Sigmoid colon (tissue), 6 donors: ENCODE measurements at regions not wholly inside any gene's neighbourhood (a gene's known extent, or its start where the extent isn't known, plus 50 kb on each side); places are given as distances from the start of the nearest gene placed in this dataset.
"Not testable (repeated sequence)": the region's sequence is repeated elsewhere in the genome, so short reads cannot be mapped to it uniquely, and the experiment has no call there.

Experiments
- DNase-seq: peaks from one replicate; pipeline ENCODE4 v3.0.0-alpha.2; 2019
- H3K27ac ChIP-seq, 4 donors: fragments of 200-600 bp; sonication (generic); one replicate each; pipeline ENCODE4 v1.5.1; 2016 to 2019; ENCODE audit warnings: mild to moderate bottlenecking in 1 of 4
- H3K27me3 ChIP-seq, 3 donors: fragments of 200-600 bp; sonication (generic); one replicate each; pipeline ENCODE4 v1.5.1; 2019; ENCODE audit warnings: mild to moderate bottlenecking in 1 of 3
- H3K36me3 ChIP-seq, 4 donors: fragments of 200-600 bp; sonication (generic); one replicate each; pipeline ENCODE4 v1.5.1; 2016 to 2019
- H3K4me1 ChIP-seq, 4 donors: fragments of 200-600 bp; sonication (generic); one replicate each; pipeline ENCODE4 v1.5.1; 2017 to 2019
- H3K4me3 ChIP-seq, 4 donors: fragments of 200-600 bp; sonication (generic); one replicate each; pipeline ENCODE4 v1.5.1; 2017 to 2019; ENCODE audit warnings: mild to moderate bottlenecking in 2 of 4, moderate library complexity in 1 of 4
- H3K9me3 ChIP-seq, 4 donors: fragments of 200-600 bp in 3 of 4; sonication (generic) in 3 of 4; one replicate each; pipeline versions ENCODE4 v1.5.1 to v1.6.1; 2013 to 2019
- EP300 ChIP-seq, 4 donors: sonication (generic); formaldehyde crosslinking; IDR thresholded peaks; one replicate each; pipeline ENCODE4 v1.6.1; 2017; ENCODE audit warnings: antibody characterized with exemption in 4 of 4
- POLR2A ChIP-seq, 2 donors: fragments of 450-650 bp; IDR thresholded peaks; one replicate each; pipeline ENCODE4 v1.6.1; 2016; ENCODE audit warnings: antibody characterized with exemption in 2 of 2, mild to moderate bottlenecking in 2 of 2, moderate library complexity in 2 of 2
- POLR2AphosphoS5 ChIP-seq, 4 donors: sonication (generic); formaldehyde crosslinking; IDR thresholded peaks; one replicate each; pipeline ENCODE4 v1.6.1; 2017; ENCODE audit warnings: antibody characterized with exemption in 4 of 4
- WGBS, 2 donors: extraction: QIAGEN DNeasy Blood & Tissue Kit; methylation state at CpG; one replicate each; pipeline ENCODE4 v1.1.7; 2013; 5-methylcytosine and 5-hydroxymethylcytosine counted together
- intact Hi-C: fragments of 100-400 bp; cut with DNase I; formaldehyde crosslinking; loops from one replicate; pipeline ENCODE4 v1.15.1; 2023
- donor health status: healthy with polysubstance abuse.
- donor health status: healthy.

GRCh38 chr16:88261814-88262605, 120.7 kb upstream of the ZNF469 start:
- intact Hi-C loops = loop anchor here (10.0 kb wide), 1 partner anchor 317 kb away; no protein-coding TSS in a partner anchor

GRCh38 chr16:88262858-88263563, 119.7 kb upstream of the ZNF469 start:
- peaks cover 0 to 42% (median 40%) of the 10 kb centered on the region in 4 donors for H3K4me1 ChIP-seq
- H3K4me3 ChIP-seq, H3K27me3 ChIP-seq, H3K36me3 ChIP-seq, H3K9me3 ChIP-seq: not testable (repeated sequence)
- DNase-seq = peak; percentile 88
- peak overlapping the region; percentile 59 to 77 (median 60) for H3K27ac ChIP-seq
- TF ChIP-seq POLR2AphosphoS5 (IDR thresholded peaks at IDR 0.05) = peak in 2 of 4 donors; percentile 12 to 50
- intact Hi-C loops = loop anchor here (10.0 kb wide), 1 partner anchor 318 kb away; no protein-coding TSS in a partner anchor
- 51 to 55% methylated on average over 34 of the region's 34 CpGs for WGBS, 2 donors

More at GRCh38 chr16:88261814-88262605, 120.7 kb upstream of the ZNF469 start:
- not testable (repeated sequence) for H3K27me3 ChIP-seq, H3K36me3 ChIP-seq, H3K4me3 ChIP-seq, H3K9me3 ChIP-seq
- H3K27ac ChIP-seq = peak overlapping the region; percentile 59 to 77 (median 60)
- WGBS, 2 donors = 68 to 72% methylated on average over 18 of the region's 18 CpGs
- peak; percentile 64 for DNase-seq
- H3K4me1 ChIP-seq = peaks cover 0 to 42% (median 40%) of the 10 kb centered on the region in 4 donors

GRCh38 chr16:88263681-88264287, 119.0 kb upstream of the ZNF469 start:
- WGBS, 2 donors = 80 to 89% methylated on average over 13 to 17 of the region's 17 CpGs
- intact Hi-C loops = loop anchor here (10.0 kb wide), 1 partner anchor 319 kb away; no protein-coding TSS in a partner anchor

GRCh38 chr16:88264641-88265285, 118.0 kb upstream of the ZNF469 start:
- WGBS, 2 donors = 8 to 23% methylated on average over 30 of the region's 30 CpGs
- peak; percentile 99 for DNase-seq
- Histone ChIP-seq H3K4me1 (peaks cover 0 to 42% (median 40%) of the 10 kb centered on the region in 4 donors), H3K36me3 (no peaks in the 10 kb centered on the region), H3K27ac (peak overlapping the region in 3 of 4 donors; percentile 53 to 77 (median 64)), H3K4me3 (peak overlapping the region in 3 of 4 donors; percentile 17 to 25 (median 20)), H3K27me3 (no peaks in the 10 kb centered on the region), H3K9me3 (no peaks in the 10 kb centered on the region)
- intact Hi-C loops = loop anchor here (10.0 kb wide), 1 partner anchor 320 kb away; no protein-coding TSS in a partner anchor
- TF ChIP-seq POLR2AphosphoS5 (IDR thresholded peaks at IDR 0.05) (peak; percentile 42 to 86 (median 51)), POLR2A (IDR thresholded peaks at IDR 0.05) (no peak), EP300 (IDR thresholded peaks at IDR 0.05) (peak in 2 of 4 donors; percentile 6 to 73)

More at GRCh38 chr16:88263681-88264287, 119.0 kb upstream of the ZNF469 start:
- Histone ChIP-seq H3K27ac (peak overlapping the region; percentile 33 to 77 (median 60)), H3K4me1 (peaks cover 0 to 42% (median 40%) of the 10 kb centered on the region in 4 donors)
- not testable (repeated sequence) for H3K27me3 ChIP-seq, H3K9me3 ChIP-seq, H3K36me3 ChIP-seq, H3K4me3 ChIP-seq
- peak; percentile 69 for DNase-seq

- DNase-seq = not testable (repeated sequence)
- Histone ChIP-seq H3K4me3 (peak overlapping the region in 1 of 4 donors; percentile 17), H3K27ac (peak overlapping the region in 3 of 4 donors; percentile 45 to 77 (median 64))
Observed at GRCh38 chr16:88265286-88265938, 117.3 kb upstream of the ZNF469 start.

GRCh38 chr16:88266036-88266435, 116.7 kb upstream of the ZNF469 start:
- Histone ChIP-seq H3K27ac (peak overlapping the region in 1 of 4 donors; percentile 77), H3K4me1 (peaks cover 0 to 51% (median 48%) of the 10 kb centered on the region in 4 donors)
- 91 to 92% methylated on average over 12 of the region's 12 CpGs for WGBS, 2 donors
- H3K4me3 ChIP-seq, H3K36me3 ChIP-seq, H3K9me3 ChIP-seq, H3K27me3 ChIP-seq, DNase-seq: not testable (repeated sequence)
- intact Hi-C loops = loop anchor here (10.0 kb wide), 1 partner anchor 321 kb away; no protein-coding TSS in a partner anchor

More at GRCh38 chr16:88265286-88265938, 117.3 kb upstream of the ZNF469 start:
- peaks cover 0 to 46% (median 45%) of the 10 kb centered on the region in 4 donors for H3K4me1 ChIP-seq
- intact Hi-C loops = loop anchor here (10.0 kb wide), 1 partner anchor 321 kb away; no protein-coding TSS in a partner anchor
- H3K27me3 ChIP-seq, H3K36me3 ChIP-seq, H3K9me3 ChIP-seq: not testable (repeated sequence)
- 65 to 69% methylated on average over 22 of the region's 25 CpGs for WGBS, 2 donors

GRCh38 chr16:88266935-88267551, 115.7 kb upstream of the ZNF469 start:
- H3K36me3 ChIP-seq, H3K27ac ChIP-seq, H3K9me3 ChIP-seq, H3K27me3 ChIP-seq, H3K4me3 ChIP-seq: not testable (repeated sequence)
- H3K4me1 ChIP-seq = peaks cover 0 to 47% (median 43%) of the 10 kb centered on the region in 4 donors
- peak; percentile 61 for DNase-seq
- WGBS, 2 donors = 66 to 80% methylated on average over 31 of the region's 31 CpGs
- intact Hi-C loops = loop anchor here (10.0 kb wide), 1 partner anchor 322 kb away; no protein-coding TSS in a partner anchor

- H3K27ac ChIP-seq, H3K27me3 ChIP-seq, H3K4me3 ChIP-seq, H3K9me3 ChIP-seq, H3K36me3 ChIP-seq: not testable (repeated sequence)
- peaks cover 0 to 37% (median 33%) of the 10 kb centered on the region in 4 donors for H3K4me1 ChIP-seq
- intact Hi-C loops = loop anchor here (10.0 kb wide), 1 partner anchor 324 kb away; no protein-coding TSS in a partner anchor
- WGBS, 2 donors = 79% methylated on average over 20 of the region's 20 CpGs
- DNase-seq = peak; percentile 53
Observed at GRCh38 chr16:88268186-88268970, 114.4 kb upstream of the ZNF469 start.

DNA sequence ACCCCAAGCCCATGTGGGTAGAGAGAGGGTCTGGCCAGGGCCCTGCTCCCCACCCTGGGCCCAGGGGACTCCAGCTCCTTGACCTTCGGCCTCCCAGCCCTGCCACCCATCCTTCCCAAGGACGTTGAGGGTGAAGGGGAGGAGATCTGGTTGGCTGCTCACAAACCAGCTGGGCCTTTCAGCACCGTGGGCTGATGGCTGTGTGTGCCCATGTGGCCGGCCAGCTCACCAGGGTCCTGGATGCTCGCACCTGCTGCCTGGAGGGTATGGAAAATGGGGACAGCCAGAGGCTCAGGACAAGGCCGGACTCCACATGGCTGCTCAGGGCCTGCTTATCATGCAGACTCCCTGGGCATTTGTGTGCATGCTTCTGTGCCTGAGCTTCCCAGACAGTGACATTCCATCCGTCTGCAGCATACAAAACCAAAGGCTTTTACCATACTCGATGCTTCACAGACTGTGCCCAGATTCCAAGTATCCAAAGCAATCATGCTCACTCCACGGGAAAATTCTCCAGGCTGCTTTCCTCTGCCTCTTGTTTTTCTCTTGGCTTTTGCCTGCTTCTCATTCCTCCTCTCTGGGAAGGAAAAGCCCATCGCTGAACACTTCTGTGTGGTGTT, 112.5 kb upstream of the ZNF469 start:
- H3K27me3 ChIP-seq = not testable (repeated sequence)

More for the DNA sequence above, 112.5 kb upstream of the ZNF469 start:
- H3K4me1 ChIP-seq = peaks cover 0 to 19% (median 17%) of the 10 kb centered on the region in 4 donors
- WGBS, 2 donors = 79 to 80% methylated on average over 10 of the region's 10 CpGs
- H3K9me3 ChIP-seq, intact Hi-C loops, H3K36me3 ChIP-seq, H3K4me3 ChIP-seq: not testable (repeated sequence)
- H3K27ac ChIP-seq = peak overlapping the region in 1 of 4 donors; percentile 61
- peak; percentile 44 for DNase-seq
